AG08395 (cell line): ENCODE measurements at regions not wholly inside any gene's neighbourhood (a gene's known extent, or its start where the extent isn't known, plus 50 kb on each side); places are given as distances from the start of the nearest gene placed in this dataset.

ENCODE experiments used
- DNase-seq: peaks from one replicate; pipeline ENCODE4 v3.0.0; 2012; ENCODE audit warnings: mixed read lengths, low spot score

DNA sequence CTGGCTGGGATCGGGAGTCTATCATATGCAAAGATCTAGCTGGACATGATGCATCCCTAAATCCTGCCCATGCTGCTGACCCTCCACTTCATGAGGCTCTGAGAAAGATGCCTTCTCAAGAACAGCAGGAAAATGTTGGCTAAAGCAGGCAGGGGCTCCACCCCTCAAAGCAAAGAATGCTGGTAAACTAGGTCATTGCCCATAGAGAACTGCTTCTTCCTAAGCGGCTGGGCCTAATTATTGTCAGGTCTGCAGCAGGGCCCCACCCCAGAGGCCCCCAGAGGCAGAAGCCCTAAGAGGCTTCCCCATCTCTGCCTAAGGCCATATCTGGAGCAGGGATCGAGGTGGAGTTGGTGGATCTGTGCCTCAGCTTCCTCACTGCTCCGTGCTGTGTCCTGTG is 447.4 kb upstream of the PROK2 start:
- DNase-seq, result no peak

GRCh38 chr3:72231439-72232196 is 446.7 kb upstream of the PROK2 start:
- no peak for DNase-seq

DNA sequence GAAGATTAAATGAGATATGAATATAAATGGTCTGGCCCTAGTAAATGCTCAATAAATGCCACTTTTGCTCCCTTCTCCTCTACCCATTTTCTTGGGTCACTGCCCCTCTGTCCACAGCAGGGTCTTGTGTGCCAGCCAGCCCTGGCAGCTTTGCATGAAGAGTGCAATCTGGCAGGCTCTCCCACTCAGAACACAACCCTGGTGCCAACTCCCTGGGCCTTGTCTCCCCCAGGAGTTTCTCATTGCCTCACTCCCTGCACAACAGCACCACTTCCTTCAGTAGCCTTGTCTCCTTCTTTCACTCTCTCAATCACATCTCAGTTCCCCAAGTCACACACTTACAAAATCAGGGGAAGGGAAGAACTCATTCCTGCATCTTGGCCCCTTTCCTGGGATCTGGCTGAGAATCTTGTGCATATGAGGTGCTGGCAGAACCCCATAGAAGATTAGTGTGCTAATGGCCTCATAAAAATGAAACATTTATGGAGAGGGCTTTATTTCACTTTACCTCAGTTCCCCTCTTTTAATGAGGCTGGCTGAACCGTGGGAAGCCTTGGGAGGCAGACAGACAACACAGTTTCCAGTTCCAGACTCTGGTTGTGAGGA is 445.9 kb upstream of the PROK2 start:
- peak; percentile 28 for DNase-seq

DNA sequence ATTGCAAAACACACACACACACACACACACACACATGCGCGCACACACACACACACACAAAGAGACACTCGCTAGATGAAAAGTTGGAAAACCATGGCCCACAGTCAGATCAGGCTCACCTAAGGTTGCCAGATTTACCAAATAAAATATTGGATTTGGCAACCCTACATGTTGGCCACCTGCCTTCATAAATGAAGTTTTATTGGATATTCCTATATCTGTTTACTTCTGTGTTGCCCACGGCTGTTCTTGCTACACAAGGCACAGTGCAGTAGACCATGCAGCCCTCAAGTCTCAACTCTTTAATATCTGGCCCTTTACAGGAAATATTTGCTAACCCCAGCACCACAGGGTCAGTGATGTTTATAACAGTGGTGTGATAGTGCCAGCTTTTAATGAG is 445.0 kb upstream of the PROK2 start:
- no peak for DNase-seq

- no peak for DNase-seq
Observed at GRCh38 chr3:72227486-72228070, 442.6 kb upstream of the PROK2 start.

GRCh38 chr3:72224804-72225509 is 440.0 kb upstream of the PROK2 start:
- no peak for DNase-seq

- DNase-seq, result no peak
Observed at GRCh38 chr3:72223628-72224027, 438.7 kb upstream of the PROK2 start.

DNA sequence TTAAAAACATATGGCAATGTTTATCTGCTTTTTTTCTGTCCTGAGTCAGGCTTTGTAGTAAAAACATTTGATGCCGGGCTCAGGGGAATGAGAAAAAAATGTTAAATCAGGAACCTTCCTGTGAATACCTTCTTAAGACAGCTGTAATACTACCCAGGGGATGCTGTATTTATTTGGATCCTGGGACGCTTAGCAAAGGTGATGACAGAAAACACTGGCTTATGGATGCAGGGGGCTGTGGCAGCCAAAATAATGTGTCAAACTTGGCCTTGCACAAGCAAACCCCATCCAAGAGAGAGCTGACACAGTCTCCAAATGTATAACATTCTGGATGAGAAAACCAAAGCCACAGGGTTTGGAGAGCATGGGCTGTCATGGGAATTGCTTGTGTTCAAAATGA is 438.2 kb upstream of the PROK2 start:
- peak; percentile 30 for DNase-seq

GRCh38 chr3:72222410-72222809 is 437.5 kb upstream of the PROK2 start:
- DNase-seq, result no peak

- DNase-seq, result no peak
Observed at GRCh38 chr3:72220946-72221345, 436.0 kb upstream of the PROK2 start.

DNA sequence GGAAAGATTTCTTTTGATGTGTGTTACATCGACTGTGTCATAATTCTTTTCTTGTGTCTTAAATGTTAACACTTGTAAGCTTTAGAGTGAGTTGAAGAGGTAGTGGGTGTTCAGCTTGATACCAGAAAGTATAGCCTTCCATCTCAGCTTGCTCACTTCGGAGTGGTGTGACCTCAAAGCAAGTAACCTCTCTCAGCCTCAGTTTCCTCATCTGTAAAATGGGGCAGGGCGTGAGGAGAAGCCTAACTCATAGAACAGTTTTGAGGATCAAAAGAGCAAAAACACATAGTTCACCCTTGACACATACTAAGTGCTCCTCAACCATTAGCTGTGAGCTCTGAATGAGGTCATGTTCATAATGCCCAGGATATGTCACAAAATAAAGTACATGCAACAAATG is 434.8 kb upstream of the PROK2 start:
- no peak for DNase-seq

DNA sequence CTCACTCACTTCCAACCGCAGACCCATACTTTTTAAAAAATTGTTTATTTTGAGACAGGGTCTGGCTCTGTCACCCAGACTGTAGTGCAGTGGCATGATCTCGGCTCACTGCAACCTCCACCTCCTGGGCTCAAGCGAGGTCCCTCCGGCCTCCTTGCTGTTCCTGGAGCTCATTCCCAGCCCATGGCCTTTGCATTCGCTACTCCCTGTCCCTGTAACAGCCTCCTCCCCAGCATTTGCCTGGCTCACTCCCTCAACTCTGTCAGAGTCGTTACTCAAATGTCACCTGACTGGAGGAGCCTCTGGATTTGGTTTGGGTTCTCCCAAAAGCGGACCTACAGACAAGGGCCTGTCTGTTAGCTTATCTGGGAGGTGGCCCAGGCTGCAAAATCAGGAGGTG is 432.6 kb upstream of the PROK2 start:
- no peak for DNase-seq

GRCh38 chr3:72214066-72214951 is 429.4 kb upstream of the PROK2 start:
- peak; percentile 24 for DNase-seq

DNA sequence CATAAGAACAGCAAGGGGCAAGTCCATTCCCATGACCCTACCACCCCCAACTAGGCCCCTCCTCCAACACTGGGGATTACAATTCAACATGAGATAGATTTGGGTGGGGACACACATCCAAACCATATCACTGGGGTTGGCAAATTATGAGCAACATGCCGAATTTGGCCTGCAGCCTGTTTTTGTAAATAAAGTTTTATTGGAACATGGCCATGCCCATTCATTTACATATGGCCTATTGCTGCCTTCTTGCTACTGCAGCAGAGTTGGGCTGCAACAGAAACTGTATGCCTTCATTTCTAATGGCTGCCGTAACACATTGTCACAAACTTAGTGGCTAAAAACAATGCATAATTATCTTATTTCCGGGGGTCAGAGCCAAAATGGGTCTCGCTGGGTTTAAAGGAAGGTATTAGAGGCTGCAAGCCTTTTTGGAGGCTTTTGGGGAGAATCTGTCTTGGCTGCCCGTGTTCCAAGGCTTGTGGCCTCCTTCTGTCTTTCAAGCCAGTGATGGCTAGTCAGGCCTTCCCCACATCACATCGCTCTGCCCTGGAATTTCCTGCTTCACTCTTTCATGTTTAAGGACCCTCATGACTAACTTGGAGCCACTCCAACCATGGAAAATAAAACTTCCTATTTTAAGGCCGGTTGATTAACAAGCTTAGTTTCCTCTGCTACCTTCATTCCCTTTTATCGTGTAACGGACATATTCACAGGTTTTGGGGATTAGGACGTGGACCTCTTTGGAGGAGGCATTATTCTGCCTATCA is 428.5 kb upstream of the PROK2 start:
- DNase-seq, result no peak

GRCh38 chr3:72212396-72212795 is 427.4 kb upstream of the PROK2 start:
- no peak for DNase-seq

DNA sequence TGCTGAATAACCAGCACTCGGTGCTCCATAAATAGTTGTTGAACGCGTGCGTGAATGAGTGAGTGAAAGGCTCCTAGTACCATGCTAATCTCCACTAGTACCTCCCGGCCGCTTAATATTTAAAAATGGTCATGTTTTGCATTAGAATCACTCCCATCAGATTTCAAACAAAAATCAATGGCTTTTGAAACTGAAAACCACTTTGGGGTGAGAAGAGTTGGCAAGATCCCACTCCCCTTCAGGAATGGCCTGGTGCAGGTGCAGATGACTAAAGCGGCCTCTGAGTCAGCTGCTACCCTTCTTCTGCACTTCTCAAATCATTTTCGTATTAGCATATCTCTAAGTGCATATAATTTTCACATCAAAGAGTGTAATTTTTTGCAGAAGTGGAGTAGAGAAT is 425.3 kb upstream of the PROK2 start:
- no peak for DNase-seq

- no peak for DNase-seq
Observed at GRCh38 chr3:72205297-72205826, 420.4 kb upstream of the PROK2 start.

DNA sequence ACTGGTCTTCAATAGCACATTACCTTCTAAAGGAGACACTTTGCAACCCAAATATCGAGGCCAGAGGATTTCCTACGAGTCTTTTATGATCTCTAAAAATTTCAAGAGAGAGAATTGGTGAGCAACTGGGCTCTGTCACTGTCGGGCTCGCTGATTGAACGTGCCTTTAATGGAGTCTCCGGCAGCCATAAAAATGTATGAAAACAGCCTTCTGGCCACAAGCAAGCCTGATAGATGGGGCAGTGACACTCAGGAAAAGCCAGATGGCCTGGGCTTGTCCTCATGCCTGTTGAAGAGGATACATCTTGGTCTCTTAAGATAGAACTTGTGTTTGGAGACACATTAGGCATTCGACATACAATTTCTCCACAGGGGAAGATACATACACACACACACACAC is 419.5 kb upstream of the PROK2 start:
- DNase-seq, result no peak

DNA sequence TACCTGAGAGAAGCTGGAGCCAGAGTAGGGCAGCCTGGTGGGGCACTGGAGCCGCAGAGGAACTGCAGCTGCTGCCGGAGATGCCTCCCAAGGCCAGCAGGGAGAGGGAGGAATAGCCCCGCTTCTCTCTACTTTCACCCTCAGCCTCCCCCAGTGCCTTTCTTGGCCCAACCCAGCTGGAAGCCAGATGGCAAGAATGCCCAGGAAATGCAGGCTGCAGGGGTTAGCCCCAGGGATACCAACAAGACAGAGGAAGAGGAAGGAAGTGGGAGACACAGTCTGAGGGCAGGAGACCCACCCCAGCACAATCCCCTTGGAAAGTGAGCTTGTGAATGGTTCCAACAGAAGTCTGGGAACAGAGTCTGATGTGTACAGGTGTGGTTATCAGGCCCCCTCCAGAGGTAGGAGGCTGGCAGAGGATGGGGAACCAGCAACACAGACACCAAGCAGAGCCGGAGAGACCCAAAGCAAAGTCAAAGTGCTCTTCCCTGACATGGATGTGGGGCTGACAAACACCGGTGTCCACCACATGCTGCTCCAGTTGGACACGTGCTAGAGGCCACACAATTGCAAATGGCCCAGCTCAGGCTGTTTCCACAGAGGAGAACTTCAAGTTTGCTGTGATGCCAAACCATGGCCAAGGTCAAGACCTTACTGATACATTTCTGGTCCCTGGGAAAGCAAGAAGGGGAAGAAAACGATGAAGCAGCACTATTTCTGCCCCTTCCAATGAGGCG is 418.8 kb upstream of the PROK2 start:
- no peak for DNase-seq

GRCh38 chr3:72203105-72203504 is 418.2 kb upstream of the PROK2 start:
- DNase-seq, result no peak
